D721Med (cell line): ENCODE measurements at regions not wholly inside any gene's neighbourhood (a gene's known extent, or its start where the extent isn't known, plus 50 kb on each side); places are given as distances from the start of the nearest gene placed in this dataset.

Experiments used
- DNase-seq: peaks from one replicate; pipeline ENCODE4 v3.0.0; 2011; ENCODE audit warnings: low spot score; ENCODE audit not compliant: insufficient read length
- FAIRE-seq: peaks from 2 replicates; lab custom pipeline; 2011; peaks lifted over from hg19 to GRCh38; lab: Jason Lieb, UNC
- CTCF ChIP-seq: IDR thresholded peaks from 2 replicates; pipeline ENCODE4 v1.5.1; 2012; ENCODE audit warnings: mild to moderate bottlenecking, control low read depth; ENCODE audit not compliant: insufficient read depth; ENCODE audit errors: missing control alignments

DNA sequence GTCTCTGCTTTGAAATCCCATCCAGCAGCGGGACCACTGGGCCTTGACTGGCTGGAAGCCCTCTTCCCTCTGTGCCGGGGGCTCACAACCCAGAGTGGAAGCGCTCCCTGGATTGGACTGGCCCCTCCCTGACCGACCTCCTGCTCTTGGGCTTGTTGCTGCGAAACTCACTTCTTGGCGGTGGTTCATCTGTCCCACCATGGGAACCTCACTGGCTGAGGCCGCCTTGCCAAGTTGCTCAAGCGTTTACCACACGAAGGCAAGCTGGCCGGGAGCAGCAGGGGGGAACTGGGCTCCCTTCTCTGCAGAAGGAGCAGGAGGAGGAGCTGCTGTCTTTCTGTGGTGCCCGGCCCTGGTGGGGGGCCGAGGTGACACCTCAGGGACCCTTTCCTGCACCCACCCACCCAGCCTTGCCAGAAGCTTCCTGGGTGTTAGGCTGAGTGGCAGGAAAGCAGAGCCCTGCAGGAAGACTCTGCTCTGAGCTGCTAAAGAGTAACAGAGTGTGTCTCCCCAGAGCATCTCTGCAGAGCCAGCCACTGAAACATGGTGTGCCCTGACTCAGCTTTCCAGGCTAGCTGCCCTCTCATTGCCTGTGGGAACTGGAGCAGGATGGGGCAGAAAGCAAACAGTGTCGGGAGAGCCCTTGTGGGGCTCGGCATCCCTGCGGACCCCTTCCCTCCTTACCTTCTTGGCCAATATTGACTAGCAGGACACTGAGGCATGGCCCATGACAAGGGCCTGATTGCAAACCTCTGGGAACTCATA, 88.5 kb upstream of the ALX4 start:
- TF ChIP-seq CTCF, result no peak
- no peak for FAIRE-seq
- DNase-seq, result no peak

DNA sequence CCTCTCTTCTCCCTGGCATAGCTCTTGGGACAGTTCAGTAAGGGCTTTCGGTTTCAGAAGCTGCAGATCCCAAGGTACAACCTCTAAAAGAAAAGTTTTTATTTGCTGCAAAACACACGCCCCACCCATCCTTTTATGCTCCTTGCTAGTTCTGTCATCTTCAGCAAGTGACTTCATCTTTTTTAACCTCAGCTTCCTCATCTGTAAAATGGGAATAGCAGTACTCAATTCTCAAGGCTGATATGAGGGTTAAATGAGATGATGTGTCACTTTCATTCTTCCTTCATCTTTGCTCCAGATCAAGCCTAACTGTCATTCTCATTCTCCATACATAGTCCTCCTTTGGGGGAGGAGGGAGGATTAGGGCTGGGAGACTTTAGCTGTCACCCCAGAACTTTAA, 90.0 kb upstream of the ALX4 start:
- DNase-seq, result no peak
- FAIRE-seq, result no peak
- TF ChIP-seq CTCF, result no peak

DNA sequence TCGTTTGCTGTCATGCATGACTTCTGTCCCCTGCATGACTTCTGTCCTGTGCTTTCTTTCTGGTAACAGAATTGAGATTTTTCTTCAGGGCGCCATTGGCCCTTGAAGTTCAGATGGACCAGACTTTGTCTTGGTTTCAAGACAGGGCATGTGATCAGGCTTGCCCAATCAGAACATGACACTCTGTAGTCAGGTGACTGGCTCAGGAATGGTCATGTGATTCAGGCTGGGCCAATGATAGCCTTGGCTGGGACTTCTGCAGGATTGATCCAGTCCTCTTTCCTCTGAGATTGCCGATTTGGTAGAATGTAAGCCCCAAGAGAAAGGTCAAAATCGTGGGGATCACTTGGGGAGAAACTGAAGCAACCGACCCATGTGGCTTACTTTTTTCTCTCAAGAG, 90.5 kb upstream of the ALX4 start:
- FAIRE-seq (no peak), DNase-seq (no peak)
- no peak for TF ChIP-seq CTCF

DNA sequence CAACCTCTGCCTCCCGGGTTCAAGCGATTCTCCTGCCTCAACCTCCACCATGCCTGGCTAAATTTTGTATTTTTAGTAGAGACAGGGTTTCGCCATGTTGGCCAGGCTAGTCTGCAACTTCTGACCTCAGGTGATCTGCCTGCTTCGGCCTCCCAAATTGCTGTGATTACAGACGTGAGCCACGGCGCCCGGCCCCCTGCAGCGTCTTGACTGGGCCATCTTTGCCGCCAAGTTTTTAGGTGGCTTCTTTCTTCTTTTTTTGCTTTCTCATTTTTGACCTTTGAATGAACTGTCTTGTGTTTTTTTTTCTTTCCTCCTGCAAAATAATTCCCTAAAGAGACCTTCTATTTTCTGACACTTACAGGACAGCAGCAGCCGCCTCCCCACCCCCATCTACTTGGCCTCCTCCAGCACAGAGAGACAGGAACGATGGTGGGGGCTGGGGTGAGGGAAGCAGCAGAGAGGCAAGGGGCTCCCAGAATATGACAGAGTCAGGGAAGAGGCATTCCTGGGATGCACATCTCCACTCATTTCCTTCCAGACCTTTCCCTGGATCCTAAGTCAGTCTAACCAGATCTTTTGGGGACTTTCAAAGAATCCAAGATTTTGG, 92.6 kb upstream of the ALX4 start:
- no peak for DNase-seq
- TF ChIP-seq CTCF, result no peak
- FAIRE-seq, result no peak

DNA sequence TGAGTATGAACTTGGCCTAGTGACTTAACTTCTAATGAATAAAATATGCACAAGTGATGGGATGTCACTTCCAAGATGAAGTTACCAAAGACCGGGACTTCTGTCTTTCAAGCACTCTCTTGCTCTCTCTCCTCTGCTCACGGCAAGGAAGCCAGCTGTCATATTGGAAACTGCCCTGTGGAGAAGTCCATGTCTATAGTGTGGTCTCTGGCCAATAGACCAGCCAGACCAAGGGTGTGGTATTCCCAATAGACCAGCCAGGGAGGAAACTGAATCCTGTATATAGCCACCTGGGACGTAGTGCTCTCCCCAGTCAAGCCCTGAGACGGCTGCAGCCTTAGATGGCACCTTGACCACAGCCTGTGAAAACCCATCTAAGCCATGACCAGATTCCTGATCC, 93.2 kb upstream of the ALX4 start:
- no peak for DNase-seq
- no peak for TF ChIP-seq CTCF
- no peak for FAIRE-seq

- TF ChIP-seq CTCF, result no peak
- DNase-seq, result no peak
- no peak for FAIRE-seq
Observed at GRCh38 chr11:44403587-44404273, 93.8 kb upstream of the ALX4 start.

DNA sequence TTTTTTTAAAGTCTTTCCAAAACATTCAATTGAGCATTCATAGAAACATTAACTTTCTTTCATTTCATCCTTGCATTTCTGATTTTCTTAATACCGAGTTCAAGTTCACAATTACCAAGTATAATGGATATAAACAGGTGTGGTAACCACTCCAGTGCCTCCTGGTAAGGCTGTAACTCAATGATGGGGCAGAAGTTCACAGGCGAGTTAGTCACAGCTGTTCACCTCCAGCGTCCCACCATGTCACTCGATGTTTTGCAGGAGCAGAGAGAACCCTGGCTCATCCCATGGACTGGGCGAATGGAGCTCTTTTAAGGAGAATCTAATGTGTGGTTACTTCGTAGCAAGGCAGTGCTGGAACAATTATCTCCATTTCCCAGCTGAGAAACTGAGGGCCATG, 94.4 kb upstream of the ALX4 start:
- no peak for DNase-seq
- no peak for TF ChIP-seq CTCF

More for the DNA sequence above, 94.4 kb upstream of the ALX4 start:
- FAIRE-seq, result no peak
